GM20000 (cell line): ENCODE measurements at regions not wholly inside any gene's neighbourhood (a gene's known extent, or its start where the extent isn't known, plus 50 kb on each side); places are given as distances from the start of the nearest gene placed in this dataset.
"Not testable (repeated sequence)": the region's sequence is repeated elsewhere in the genome, so short reads cannot be mapped to it uniquely, and the experiment has no call there.

ENCODE experiments used
- DNase-seq: peaks from one replicate; pipeline ENCODE4 v3.0.0; 2012; ENCODE audit warnings: low spot score
- TF ChIP-seq, protein P1 (sequence below): IDR thresholded peaks from 2 replicates; pipeline ENCODE4 v1.5.1; 2012; ENCODE audit warnings: mild to moderate bottlenecking, control low read depth; ENCODE audit errors: extremely low read depth, missing control alignments

- TF ChIP-seq, protein P1, sequence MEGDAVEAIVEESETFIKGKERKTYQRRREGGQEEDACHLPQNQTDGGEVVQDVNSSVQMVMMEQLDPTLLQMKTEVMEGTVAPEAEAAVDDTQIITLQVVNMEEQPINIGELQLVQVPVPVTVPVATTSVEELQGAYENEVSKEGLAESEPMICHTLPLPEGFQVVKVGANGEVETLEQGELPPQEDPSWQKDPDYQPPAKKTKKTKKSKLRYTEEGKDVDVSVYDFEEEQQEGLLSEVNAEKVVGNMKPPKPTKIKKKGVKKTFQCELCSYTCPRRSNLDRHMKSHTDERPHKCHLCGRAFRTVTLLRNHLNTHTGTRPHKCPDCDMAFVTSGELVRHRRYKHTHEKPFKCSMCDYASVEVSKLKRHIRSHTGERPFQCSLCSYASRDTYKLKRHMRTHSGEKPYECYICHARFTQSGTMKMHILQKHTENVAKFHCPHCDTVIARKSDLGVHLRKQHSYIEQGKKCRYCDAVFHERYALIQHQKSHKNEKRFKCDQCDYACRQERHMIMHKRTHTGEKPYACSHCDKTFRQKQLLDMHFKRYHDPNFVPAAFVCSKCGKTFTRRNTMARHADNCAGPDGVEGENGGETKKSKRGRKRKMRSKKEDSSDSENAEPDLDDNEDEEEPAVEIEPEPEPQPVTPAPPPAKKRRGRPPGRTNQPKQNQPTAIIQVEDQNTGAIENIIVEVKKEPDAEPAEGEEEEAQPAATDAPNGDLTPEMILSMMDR = no peak
- no peak for DNase-seq
Measured at GRCh38 chr15:96199111-96199510, 131.4 kb upstream of the NR2F2 start.

- TF ChIP-seq, protein P1 = no peak
- no peak for DNase-seq
Measured at GRCh38 chr15:96200357-96200967, 130.0 kb upstream of the NR2F2 start.

GRCh38 chr15:96201696-96202095 lies 128.8 kb upstream of the NR2F2 start:
- TF ChIP-seq, protein P1 = no peak
- no peak for DNase-seq

- DNase-seq = not testable (repeated sequence)
Measured at GRCh38 chr15:96205588-96205987, 124.9 kb upstream of the NR2F2 start.

DNA sequence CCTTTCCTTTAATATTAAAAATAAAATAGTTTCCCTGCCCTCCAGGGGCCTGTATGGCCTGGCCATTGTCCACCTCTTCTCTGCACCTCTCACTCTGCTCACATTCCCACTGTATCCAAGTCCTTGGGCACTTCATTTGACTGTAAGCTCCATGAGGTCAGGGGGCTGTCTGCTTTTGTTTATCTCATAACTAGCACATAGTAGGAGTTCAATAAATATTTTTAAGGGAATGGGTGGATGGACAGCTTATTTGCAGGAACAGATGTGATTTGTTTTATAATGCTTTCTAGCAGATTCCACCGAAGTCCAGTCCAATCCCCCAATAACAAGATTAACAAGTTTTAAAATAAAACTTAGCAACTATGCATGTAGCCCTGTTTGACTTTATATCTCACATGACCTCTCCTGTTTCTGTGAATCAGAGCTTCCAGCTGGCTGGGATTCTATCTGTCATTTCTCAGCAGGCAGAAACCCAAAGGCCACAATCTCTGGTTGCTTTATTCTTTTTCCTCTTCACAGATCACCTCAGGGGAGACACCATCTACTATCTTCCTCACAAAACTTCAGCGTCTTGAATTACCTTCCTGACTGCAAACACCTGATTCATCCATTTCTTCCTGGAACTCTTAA lies 123.0 kb upstream of the NR2F2 start:
- no peak for DNase-seq
- TF ChIP-seq, protein P1 = no peak

DNA sequence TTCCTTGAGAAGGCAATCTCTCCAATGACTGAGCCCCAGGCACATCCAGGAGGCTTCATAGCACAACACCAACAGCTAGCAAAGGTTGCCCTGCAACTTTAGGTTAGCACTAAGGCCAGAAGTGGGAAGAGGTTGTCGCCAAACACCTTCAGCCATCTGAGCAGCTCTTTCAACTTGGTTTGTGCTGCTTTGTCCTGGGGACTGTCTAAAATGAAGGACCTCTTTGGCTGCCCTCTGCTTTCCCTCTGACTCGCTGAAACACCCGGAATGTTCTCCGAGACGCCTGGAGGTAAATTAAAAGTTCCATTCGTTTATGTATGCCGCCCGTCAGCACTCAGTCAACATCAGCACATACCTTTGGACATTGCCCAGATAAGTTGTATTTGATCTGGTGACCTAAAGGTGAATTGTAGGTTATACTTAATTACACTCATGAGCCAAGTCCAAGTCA lies 121.2 kb upstream of the NR2F2 start:
- TF ChIP-seq, protein P1 = no peak
- DNase-seq = no peak

DNA sequence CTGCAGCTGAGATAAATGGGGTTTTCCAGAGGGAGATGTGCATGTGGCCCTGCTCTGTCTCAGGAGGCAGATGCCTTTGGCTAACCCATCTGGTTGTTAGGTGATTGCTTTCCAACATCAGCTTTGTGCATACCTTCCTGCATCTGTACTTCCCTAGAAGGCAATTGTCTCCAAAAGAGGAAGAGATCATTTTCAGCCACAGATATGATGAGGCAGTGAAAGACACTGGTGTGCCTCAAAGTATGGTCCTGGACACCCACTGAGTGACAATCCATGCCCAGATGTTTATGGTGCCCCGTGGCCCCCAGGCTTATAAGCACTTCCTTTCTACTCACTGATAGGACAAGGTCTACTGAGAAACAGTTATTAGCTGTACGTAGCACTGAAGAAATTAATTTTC lies 117.5 kb upstream of the NR2F2 start:
- TF ChIP-seq, protein P1 = no peak
- DNase-seq = no peak

DNA sequence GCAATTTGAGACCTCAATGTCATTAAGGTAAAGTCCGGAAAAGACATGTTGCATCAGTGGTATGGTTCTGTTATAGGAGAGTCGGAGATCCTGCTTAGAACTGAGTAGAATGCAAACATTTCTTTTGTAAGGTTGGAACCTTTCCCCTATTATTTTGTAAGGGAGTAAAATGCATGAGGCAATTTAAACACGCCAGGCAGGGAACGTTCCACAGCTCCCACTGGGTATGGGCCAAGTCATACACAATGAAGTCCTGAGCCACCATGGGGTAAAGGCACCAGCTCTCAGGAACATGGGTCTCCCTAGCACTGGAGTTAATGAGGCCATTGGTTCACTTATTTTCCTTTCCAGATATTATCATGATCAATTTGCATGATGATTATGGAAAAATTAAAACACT lies 116.6 kb upstream of the NR2F2 start:
- DNase-seq = no peak
- TF ChIP-seq, protein P1 = no peak

DNA sequence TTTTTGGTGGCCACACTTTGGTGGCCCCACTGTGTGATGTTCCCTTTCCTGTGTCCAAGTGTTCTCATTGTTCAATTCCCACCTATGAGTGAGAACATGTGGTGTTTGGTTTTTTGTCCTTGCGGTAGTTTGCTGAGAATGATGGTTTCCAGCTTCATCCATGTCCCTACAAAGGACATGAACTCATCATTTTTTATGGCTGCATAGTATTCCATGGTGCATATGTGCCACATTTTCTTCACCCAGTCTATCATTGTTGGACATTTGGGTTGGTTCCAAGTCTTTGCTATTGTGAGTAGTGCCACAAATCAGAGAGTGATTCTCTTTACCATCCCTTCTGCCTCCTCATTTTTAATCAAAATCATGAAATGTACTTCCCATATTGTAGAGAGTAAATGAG lies 114.0 kb upstream of the NR2F2 start:
- not testable (repeated sequence) for DNase-seq
